Upper lobe of left lung (tissue), 4 donors: ENCODE measurements at regions not wholly inside any gene's neighbourhood (a gene's known extent, or its start where the extent isn't known, plus 50 kb on each side); places are given as distances from the start of the nearest gene placed in this dataset.

Experiments used
- EP300 ChIP-seq, 4 donors: sonication (generic); formaldehyde crosslinking; IDR thresholded peaks; one replicate each; pipeline ENCODE4 v1.5.1; 2017; ENCODE audit warnings: antibody characterized with exemption in 4 of 4, control low read depth in 2 of 4
- POLR2A ChIP-seq, 4 donors: fragments of 450-650 bp; IDR thresholded peaks; one replicate each; pipeline ENCODE4 v1.5.1; 2016 to 2017; ENCODE audit warnings: antibody characterized with exemption in 4 of 4, mild to moderate bottlenecking in 2 of 4
- TF ChIP-seq, protein P1 (sequence below), 6 experiments: fragments of 450-650 bp in 4 of 6; fragments of 200-600 bp in 2 of 6; sonication (generic) in 2 of 6; IDR thresholded peaks; one replicate each; pipeline ENCODE4 v1.5.1; 2016 to 2019; ENCODE audit warnings: antibody characterized with exemption in 6 of 6

DNA sequence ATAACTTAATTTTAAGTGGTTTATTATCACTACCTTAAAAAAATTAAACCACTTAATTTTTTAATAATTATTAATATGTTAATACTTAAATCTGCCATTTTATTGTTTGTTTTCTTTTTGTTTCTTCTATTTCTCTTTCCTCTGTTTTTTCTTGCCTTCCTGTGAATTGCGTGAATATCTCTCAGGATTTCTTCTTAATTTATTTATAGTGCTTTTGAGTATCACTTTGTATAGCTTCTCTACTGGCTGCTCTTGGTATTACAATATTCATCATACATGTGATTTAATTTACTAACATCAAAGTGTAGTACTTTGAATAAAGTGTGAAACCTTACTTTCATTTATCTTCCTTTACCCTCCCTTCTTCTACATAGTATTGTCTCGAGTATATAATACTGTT is 349.5 kb upstream of the CPXCR1 start:
- TF ChIP-seq EP300 (IDR thresholded peaks at IDR 0.05) (no peak), POLR2A (IDR thresholded peaks at IDR 0.05) (no peak)
- TF ChIP-seq, protein P1, sequence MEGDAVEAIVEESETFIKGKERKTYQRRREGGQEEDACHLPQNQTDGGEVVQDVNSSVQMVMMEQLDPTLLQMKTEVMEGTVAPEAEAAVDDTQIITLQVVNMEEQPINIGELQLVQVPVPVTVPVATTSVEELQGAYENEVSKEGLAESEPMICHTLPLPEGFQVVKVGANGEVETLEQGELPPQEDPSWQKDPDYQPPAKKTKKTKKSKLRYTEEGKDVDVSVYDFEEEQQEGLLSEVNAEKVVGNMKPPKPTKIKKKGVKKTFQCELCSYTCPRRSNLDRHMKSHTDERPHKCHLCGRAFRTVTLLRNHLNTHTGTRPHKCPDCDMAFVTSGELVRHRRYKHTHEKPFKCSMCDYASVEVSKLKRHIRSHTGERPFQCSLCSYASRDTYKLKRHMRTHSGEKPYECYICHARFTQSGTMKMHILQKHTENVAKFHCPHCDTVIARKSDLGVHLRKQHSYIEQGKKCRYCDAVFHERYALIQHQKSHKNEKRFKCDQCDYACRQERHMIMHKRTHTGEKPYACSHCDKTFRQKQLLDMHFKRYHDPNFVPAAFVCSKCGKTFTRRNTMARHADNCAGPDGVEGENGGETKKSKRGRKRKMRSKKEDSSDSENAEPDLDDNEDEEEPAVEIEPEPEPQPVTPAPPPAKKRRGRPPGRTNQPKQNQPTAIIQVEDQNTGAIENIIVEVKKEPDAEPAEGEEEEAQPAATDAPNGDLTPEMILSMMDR (IDR thresholded peaks at IDR 0.05) = no peak
